ENCODE measurements at regions not wholly inside any gene's neighbourhood (a gene's known extent, or its start where the extent isn't known, plus 50 kb on each side); places are given as distances from the start of the nearest gene placed in this dataset.

DNA sequence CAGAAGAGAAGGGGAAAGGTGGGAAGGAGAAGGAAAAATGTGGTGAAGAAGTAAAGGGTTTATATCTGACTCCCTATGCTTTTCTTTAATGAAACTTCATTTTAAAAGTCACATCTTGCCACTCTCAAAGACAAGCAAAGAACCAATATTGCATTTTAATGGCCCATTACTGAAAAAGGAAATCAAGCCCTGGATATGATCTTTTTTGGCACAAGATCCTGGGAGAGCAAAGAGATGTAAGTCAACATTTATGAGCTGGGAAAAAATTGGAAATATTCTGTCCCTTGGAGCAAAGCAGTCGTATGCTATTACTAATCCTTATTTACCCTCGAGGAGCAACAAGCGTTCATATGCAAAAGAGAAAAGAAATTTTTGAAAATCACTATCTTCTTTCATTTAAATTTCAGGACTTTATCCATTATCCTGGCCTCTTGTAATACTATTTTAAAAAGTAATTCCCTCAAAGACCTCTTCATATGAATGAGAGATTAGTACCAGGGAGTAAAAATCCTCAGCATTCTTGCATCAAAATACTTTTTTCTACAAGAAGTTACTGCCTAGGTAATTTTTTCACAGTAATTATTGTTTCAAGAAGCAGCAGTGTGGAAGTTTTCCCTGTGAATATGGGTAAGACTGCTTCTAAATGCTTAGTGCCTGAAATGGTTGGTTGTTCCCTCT lies 435.3 kb upstream of the PDZRN3 start:
- no peak overlapping the region for H2AFZ ChIP-seq
- DNase-seq: no peak
- no peaks in the 10 kb centered on the region for H3F3A ChIP-seq (ENCODE audit: insufficient read depth)
- no peaks in the 10 kb centered on the region; the same call in none of the 2 replicates for H3K27me3 ChIP-seq (replicated peaks; ENCODE audit: insufficient read depth)
- no peak overlapping the region for H3K27ac ChIP-seq
- H3K9me2 ChIP-seq (ENCODE audit: insufficient read depth): no peaks in the 10 kb centered on the region
- in situ Hi-C loops (cut with MboI): no loop called here
- no peaks in the 10 kb centered on the region for H4K20me1 ChIP-seq (ENCODE audit: insufficient read depth)
- no peak overlapping the region for H3K9ac ChIP-seq
- 32 to 35% methylated on average over 3 of the region's 3 CpGs for WGBS, 2 experiments (ENCODE audit: low coverage in 1 of 2, low lambda C conversion rate in 2 of 2, missing lambda C conversion rate in 2 of 2)
- no peak overlapping the region for H3K4me2 ChIP-seq (ENCODE audit: unreplicated experiment)
- TF ChIP-seq EZH2 (IDR thresholded peaks at IDR 0.05; ENCODE audit: insufficient read depth, poor library complexity, severe bottlenecking) (no peak), EZH2phosphoT487 (IDR thresholded peaks at IDR 0.05; ENCODE audit: insufficient read depth, low read depth) (no peak)
- no peaks in the 10 kb centered on the region for H3K36me3 ChIP-seq (ENCODE audit: low read depth)
- H3K4me3 ChIP-seq: no peak overlapping the region
- H3K79me2 ChIP-seq (ENCODE audit: insufficient read depth): no peaks in the 10 kb centered on the region
- H3K9me3 ChIP-seq (ENCODE audit: low read depth): no peaks in the 10 kb centered on the region
- no peaks in the 10 kb centered on the region for H3K4me1 ChIP-seq (ENCODE audit: insufficient read depth)

DNA sequence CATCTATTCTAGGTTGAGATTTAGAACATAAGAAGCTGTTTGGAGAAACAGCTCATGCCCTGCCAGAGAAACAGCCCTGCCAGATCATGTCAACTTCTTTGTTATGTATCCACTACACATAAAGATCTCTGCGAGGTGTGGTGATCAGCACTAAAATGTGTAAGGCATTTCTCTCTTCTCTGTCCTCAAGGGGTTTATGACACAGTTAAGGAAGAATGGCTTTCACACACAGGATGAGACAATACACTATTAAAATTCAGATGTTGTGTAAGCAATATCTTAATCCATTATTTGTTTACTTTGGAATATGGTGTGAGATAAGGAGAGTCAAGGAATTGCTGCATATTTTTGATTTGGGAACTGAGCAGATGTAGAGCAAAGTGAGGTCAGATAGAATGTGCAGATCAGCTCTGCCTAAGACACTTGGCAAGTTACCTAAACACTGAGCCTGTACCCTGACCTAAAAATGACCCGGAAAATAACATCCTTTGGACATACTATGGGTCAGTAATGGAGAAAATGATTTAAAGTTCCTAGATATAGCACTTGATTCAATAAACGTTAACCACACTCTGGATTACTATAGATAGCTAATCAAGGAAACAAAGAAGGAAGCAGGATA lies 434.7 kb upstream of the PDZRN3 start:
- WGBS, 2 experiments (ENCODE audit: low coverage in 1 of 2, low lambda C conversion rate in 2 of 2, missing lambda C conversion rate in 2 of 2): 35 to 47% methylated on average over 3 of the region's 3 CpGs
- TF ChIP-seq EZH2 (IDR thresholded peaks at IDR 0.05; ENCODE audit: insufficient read depth, poor library complexity, severe bottlenecking): no peak
- no peak for TF ChIP-seq EZH2phosphoT487 (IDR thresholded peaks at IDR 0.05; ENCODE audit: insufficient read depth, low read depth)

DNA sequence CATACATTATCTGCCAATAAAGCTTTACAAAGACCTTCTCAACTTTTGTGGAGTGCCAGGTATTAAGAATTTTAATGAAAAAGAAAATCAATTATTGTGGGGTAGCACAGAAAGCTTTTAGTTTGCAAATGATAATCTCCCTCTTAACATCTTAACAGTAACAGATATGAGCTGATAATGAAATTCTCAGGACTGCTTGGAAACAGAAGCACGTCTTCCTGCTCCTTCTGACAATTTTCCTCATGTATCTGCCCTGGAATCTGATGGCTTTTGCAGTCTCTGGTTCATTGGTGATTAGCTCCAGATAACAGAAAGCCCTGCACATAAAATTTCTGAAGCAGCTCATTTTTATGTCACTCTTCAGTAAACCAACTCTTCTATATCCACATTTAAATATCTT lies 432.4 kb upstream of the PDZRN3 start:
- Histone ChIP-seq H3K4me3 (no peak overlapping the region), H3K9me2 (ENCODE audit: insufficient read depth) (no peaks in the 10 kb centered on the region), H3K9me3 (ENCODE audit: low read depth) (no peaks in the 10 kb centered on the region), H3K4me1 (ENCODE audit: insufficient read depth) (no peaks in the 10 kb centered on the region), H3F3A (ENCODE audit: insufficient read depth) (no peaks in the 10 kb centered on the region), H3K27me3 (replicated peaks; ENCODE audit: insufficient read depth) (no peaks in the 10 kb centered on the region; the same call in none of the 2 replicates), H3K4me2 (ENCODE audit: unreplicated experiment) (no peak overlapping the region), H3K79me2 (ENCODE audit: insufficient read depth) (no peaks in the 10 kb centered on the region), H3K36me3 (ENCODE audit: low read depth) (no peaks in the 10 kb centered on the region), H3K27ac (no peak overlapping the region), H3K9ac (no peak overlapping the region), H4K20me1 (ENCODE audit: insufficient read depth) (no peaks in the 10 kb centered on the region), H2AFZ (no peak overlapping the region)
- WGBS, 2 experiments (ENCODE audit: low coverage in 1 of 2, low lambda C conversion rate in 2 of 2, missing lambda C conversion rate in 2 of 2): 3 to 9% methylated on average over 1 of the region's 1 CpG
- TF ChIP-seq EZH2phosphoT487 (IDR thresholded peaks at IDR 0.05; ENCODE audit: insufficient read depth, low read depth) (no peak), EZH2 (IDR thresholded peaks at IDR 0.05; ENCODE audit: insufficient read depth, poor library complexity, severe bottlenecking) (no peak)
- no peak for DNase-seq
- in situ Hi-C loops (cut with MboI): no loop called here

More for the DNA sequence above, 434.7 kb upstream of the PDZRN3 start:
- Histone ChIP-seq H2AFZ (no peak overlapping the region), H3K4me3 (no peak overlapping the region), H3K4me2 (ENCODE audit: unreplicated experiment) (no peak overlapping the region), H3K9ac (no peak overlapping the region), H3K36me3 (ENCODE audit: low read depth) (no peaks in the 10 kb centered on the region), H3K4me1 (ENCODE audit: insufficient read depth) (no peaks in the 10 kb centered on the region), H3K9me2 (ENCODE audit: insufficient read depth) (no peaks in the 10 kb centered on the region), H3K9me3 (ENCODE audit: low read depth) (no peaks in the 10 kb centered on the region), H4K20me1 (ENCODE audit: insufficient read depth) (no peaks in the 10 kb centered on the region), H3K27ac (no peak overlapping the region), H3F3A (ENCODE audit: insufficient read depth) (no peaks in the 10 kb centered on the region), H3K79me2 (ENCODE audit: insufficient read depth) (no peaks in the 10 kb centered on the region), H3K27me3 (replicated peaks; ENCODE audit: insufficient read depth) (no peaks in the 10 kb centered on the region; the same call in none of the 2 replicates)
- DNase-seq: no peak
- in situ Hi-C loops (cut with MboI): no loop called here

DNA sequence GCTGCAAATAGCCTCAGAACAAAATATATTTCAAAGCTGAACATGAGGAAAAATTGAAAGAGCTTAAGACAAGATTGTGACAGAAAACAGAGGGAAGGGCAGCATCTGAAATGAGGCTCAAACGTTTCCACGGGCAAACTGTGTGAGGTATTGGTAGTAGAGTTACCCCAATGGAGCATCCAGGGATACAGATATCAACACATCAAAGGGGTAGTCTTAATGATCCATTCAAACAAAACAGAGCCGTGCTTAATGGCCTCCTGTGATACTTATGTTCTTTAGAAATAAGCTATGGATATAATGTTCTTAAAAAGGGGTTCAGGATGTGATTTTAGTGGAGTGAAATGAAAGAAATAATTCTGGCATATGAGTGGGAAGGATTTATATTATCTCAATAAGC lies 430.3 kb upstream of the PDZRN3 start:
- H3K36me3 ChIP-seq (ENCODE audit: low read depth): no peaks in the 10 kb centered on the region
- H3K9ac ChIP-seq: no peak overlapping the region
- H3K4me2 ChIP-seq (ENCODE audit: unreplicated experiment): no peak overlapping the region
- H3K79me2 ChIP-seq (ENCODE audit: insufficient read depth): no peaks in the 10 kb centered on the region
- H3F3A ChIP-seq (ENCODE audit: insufficient read depth): no peaks in the 10 kb centered on the region
- no peaks in the 10 kb centered on the region for H3K9me3 ChIP-seq (ENCODE audit: low read depth)
- WGBS, 2 experiments (ENCODE audit: low coverage in 1 of 2, low lambda C conversion rate in 2 of 2, missing lambda C conversion rate in 2 of 2): 10 to 16% methylated on average over 3 of the region's 3 CpGs
- H3K4me3 ChIP-seq: no peak overlapping the region
- H3K4me1 ChIP-seq (ENCODE audit: insufficient read depth): no peaks in the 10 kb centered on the region
- H2AFZ ChIP-seq: no peak overlapping the region
- no peak for TF ChIP-seq EZH2 (IDR thresholded peaks at IDR 0.05; ENCODE audit: insufficient read depth, poor library complexity, severe bottlenecking)
- TF ChIP-seq EZH2phosphoT487 (IDR thresholded peaks at IDR 0.05; ENCODE audit: insufficient read depth, low read depth): no peak
- in situ Hi-C loops (cut with MboI): no loop called here
- H3K27me3 ChIP-seq (replicated peaks; ENCODE audit: insufficient read depth): no peaks in the 10 kb centered on the region; the same call in 1 of the 2 replicates
- DNase-seq: no peak
- H3K9me2 ChIP-seq (ENCODE audit: insufficient read depth): no peaks in the 10 kb centered on the region
- H3K27ac ChIP-seq: no peak overlapping the region
- H4K20me1 ChIP-seq (ENCODE audit: insufficient read depth): no peaks in the 10 kb centered on the region

All from GM23248 (cell line).